ENCODE measurements at regions not wholly inside any gene's neighbourhood (a gene's known extent, or its start where the extent isn't known, plus 50 kb on each side); places are given as distances from the start of the nearest gene placed in this dataset.
A peak's percentile ranks its signal among the peaks of the same experiment; 100 is the strongest.

DNA sequence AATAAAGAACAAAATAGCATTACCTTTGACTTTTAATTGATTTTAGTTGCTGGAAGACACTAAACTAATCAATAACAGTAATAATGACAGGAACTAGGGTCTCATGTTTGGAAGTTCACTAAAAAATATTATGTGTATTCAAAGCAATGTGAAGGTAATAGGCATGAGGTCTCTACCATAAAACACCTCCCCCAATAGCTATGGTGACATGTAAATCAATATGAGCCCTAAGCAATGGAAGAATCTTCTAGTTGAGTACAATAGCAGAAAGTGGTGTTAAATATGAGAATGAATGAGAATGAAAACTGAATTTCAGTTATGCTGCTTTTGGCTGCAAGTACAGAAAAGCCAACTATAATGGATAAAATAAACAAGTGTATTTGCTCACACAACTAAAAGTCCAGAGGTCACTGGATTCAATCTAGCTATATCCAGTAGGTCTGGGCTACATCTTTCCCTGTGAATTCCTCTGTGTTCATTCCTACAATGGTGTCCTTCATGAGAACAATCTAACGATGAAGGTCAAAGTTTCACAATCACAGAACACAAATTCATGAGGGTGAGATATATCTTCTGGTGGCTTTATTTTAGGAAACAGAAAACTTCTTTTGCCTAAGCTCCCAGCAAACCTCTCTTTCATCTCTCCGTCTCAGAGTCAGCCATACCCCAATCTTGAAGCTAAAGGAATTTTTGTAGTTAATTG is 728.0 kb downstream of the FSCB start (continued):
- TF ChIP-seq, protein P1, sequence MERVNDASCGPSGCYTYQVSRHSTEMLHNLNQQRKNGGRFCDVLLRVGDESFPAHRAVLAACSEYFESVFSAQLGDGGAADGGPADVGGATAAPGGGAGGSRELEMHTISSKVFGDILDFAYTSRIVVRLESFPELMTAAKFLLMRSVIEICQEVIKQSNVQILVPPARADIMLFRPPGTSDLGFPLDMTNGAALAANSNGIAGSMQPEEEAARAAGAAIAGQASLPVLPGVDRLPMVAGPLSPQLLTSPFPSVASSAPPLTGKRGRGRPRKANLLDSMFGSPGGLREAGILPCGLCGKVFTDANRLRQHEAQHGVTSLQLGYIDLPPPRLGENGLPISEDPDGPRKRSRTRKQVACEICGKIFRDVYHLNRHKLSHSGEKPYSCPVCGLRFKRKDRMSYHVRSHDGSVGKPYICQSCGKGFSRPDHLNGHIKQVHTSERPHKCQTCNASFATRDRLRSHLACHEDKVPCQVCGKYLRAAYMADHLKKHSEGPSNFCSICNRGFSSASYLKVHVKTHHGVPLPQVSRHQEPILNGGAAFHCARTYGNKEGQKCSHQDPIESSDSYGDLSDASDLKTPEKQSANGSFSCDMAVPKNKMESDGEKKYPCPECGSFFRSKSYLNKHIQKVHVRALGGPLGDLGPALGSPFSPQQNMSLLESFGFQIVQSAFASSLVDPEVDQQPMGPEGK (CRISPR knock-in tag; IDR thresholded peaks at IDR 0.05) = 0 out of 2 replicates have a peak, but pooled peaks have one; percentile 12
- TF ChIP-seq RBFOX2 (IDR thresholded peaks at IDR 0.05; ENCODE audit: low read depth, low read length) = peak; percentile 69
- peak; percentile 24; the same call in 1 of the 2 replicates for TF ChIP-seq ELF3 (CRISPR knock-in tag; IDR thresholded peaks at IDR 0.05)
- TF ChIP-seq EP300 (IDR thresholded peaks at IDR 0.05; ENCODE audit: low read depth in 2 of 2, low read length in 2 of 2) = peak; percentile 65 to 92; a peak in 3 of 4 replicates
- peak; percentile 77; the same call in 1 of the 2 replicates for TF ChIP-seq EP300 (CRISPR knock-in tag; IDR thresholded peaks at IDR 0.05; ENCODE audit: borderline replicate concordance)
- TF ChIP-seq GATA4 (IDR thresholded peaks at IDR 0.05; ENCODE audit: borderline replicate concordance, low read depth) = peak; percentile 74; the same call in 1 of the 2 replicates
- TF ChIP-seq, protein P2, sequence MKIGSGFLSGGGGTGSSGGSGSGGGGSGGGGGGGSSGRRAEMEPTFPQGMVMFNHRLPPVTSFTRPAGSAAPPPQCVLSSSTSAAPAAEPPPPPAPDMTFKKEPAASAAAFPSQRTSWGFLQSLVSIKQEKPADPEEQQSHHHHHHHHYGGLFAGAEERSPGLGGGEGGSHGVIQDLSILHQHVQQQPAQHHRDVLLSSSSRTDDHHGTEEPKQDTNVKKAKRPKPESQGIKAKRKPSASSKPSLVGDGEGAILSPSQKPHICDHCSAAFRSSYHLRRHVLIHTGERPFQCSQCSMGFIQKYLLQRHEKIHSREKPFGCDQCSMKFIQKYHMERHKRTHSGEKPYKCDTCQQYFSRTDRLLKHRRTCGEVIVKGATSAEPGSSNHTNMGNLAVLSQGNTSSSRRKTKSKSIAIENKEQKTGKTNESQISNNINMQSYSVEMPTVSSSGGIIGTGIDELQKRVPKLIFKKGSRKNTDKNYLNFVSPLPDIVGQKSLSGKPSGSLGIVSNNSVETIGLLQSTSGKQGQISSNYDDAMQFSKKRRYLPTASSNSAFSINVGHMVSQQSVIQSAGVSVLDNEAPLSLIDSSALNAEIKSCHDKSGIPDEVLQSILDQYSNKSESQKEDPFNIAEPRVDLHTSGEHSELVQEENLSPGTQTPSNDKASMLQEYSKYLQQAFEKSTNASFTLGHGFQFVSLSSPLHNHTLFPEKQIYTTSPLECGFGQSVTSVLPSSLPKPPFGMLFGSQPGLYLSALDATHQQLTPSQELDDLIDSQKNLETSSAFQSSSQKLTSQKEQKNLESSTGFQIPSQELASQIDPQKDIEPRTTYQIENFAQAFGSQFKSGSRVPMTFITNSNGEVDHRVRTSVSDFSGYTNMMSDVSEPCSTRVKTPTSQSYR (CRISPR knock-in tag; IDR thresholded peaks at IDR 0.05; ENCODE audit: borderline replicate concordance) = peak; percentile 84
- TF ChIP-seq HOXA5 (CRISPR knock-in tag; IDR thresholded peaks at IDR 0.05) = peak; percentile 77; the same call in 1 of the 2 replicates
- TF ChIP-seq FOXA3 (CRISPR knock-in tag; IDR thresholded peaks at IDR 0.05) = peak; percentile 66
- TF ChIP-seq HNF4A (CRISPR knock-in tag; IDR thresholded peaks at IDR 0.05) = peak; percentile 88
- TF ChIP-seq, protein P3, sequence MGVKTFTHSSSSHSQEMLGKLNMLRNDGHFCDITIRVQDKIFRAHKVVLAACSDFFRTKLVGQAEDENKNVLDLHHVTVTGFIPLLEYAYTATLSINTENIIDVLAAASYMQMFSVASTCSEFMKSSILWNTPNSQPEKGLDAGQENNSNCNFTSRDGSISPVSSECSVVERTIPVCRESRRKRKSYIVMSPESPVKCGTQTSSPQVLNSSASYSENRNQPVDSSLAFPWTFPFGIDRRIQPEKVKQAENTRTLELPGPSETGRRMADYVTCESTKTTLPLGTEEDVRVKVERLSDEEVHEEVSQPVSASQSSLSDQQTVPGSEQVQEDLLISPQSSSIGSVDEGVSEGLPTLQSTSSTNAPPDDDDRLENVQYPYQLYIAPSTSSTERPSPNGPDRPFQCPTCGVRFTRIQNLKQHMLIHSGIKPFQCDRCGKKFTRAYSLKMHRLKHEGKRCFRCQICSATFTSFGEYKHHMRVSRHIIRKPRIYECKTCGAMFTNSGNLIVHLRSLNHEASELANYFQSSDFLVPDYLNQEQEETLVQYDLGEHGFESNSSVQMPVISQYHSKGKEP (CRISPR knock-in tag; IDR thresholded peaks at IDR 0.05) = no peak
- TF ChIP-seq CREM (IDR thresholded peaks at IDR 0.05) = peak; percentile 81
- TF ChIP-seq CREM (CRISPR knock-in tag; IDR thresholded peaks at IDR 0.05) = no peak
- TF ChIP-seq, protein P4, sequence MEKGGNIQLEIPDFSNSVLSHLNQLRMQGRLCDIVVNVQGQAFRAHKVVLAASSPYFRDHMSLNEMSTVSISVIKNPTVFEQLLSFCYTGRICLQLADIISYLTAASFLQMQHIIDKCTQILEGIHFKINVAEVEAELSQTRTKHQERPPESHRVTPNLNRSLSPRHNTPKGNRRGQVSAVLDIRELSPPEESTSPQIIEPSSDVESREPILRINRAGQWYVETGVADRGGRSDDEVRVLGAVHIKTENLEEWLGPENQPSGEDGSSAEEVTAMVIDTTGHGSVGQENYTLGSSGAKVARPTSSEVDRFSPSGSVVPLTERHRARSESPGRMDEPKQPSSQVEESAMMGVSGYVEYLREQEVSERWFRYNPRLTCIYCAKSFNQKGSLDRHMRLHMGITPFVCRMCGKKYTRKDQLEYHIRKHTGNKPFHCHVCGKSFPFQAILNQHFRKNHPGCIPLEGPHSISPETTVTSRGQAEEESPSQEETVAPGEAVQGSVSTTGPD (CRISPR knock-in tag; IDR thresholded peaks at IDR 0.05) = no peak
